ENCODE measurements at regions not wholly inside any gene's neighbourhood (a gene's known extent, or its start where the extent isn't known, plus 50 kb on each side); places are given as distances from the start of the nearest gene placed in this dataset.

DNA sequence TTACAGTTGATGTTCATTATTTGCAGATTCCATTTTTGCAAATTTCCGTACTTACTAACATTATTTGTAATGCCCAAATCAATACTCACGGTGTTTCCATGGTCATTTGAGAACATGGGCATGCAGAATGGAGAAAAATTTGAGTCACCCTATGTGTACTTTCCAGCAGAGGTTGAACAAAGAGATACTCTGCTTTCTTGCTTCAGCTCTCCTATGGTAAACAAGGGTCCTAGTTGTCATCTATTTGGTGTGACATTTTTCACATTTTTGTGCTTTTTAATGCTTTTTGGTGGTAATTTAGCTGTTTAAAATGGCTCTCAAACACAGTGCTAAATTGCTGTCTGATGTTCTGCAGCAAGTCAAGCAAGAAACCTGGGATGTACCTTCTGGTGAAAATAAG is 444.4 kb upstream of the CELF4 start:
- no peak for DNase-seq (ENCODE audit: low spot score)
- H3K4me1 ChIP-seq (ENCODE audit: control insufficient read depth in 4 of 4, insufficient read depth in 4 of 4, low read length in 3 of 4): no peaks in the 10 kb centered on the region
- H3K27ac ChIP-seq (ENCODE audit: low read depth in 1 of 2, low read length in 2 of 2): no peak overlapping the region
- no peak overlapping the region for H3K9ac ChIP-seq (ENCODE audit: low read depth in 1 of 2, low read length in 2 of 2)
- no peaks in the 10 kb centered on the region for H3K27me3 ChIP-seq (ENCODE audit: control insufficient read depth in 4 of 4, insufficient read depth in 4 of 4, low read length in 3 of 4)
- H3K9me3 ChIP-seq (ENCODE audit: control insufficient read depth in 4 of 4, low read length in 3 of 4): no peaks in the 10 kb centered on the region
- H3K36me3 ChIP-seq (ENCODE audit: control insufficient read depth in 4 of 4, insufficient read depth in 3 of 4, low read depth in 1 of 4, low read length in 3 of 4): no peaks in the 10 kb centered on the region
- WGBS: 48% methylated on average over 2 of the region's 2 CpGs
- H3K4me3 ChIP-seq (ENCODE audit: low read depth in 1 of 3, low read length in 3 of 3): no peak overlapping the region
- TF ChIP-seq JUND (IDR thresholded peaks at IDR 0.05) (no peak), RXRA (IDR thresholded peaks at IDR 0.05) (no peak), NR2F2 (IDR thresholded peaks at IDR 0.05) (no peak), FOXA1 (IDR thresholded peaks at IDR 0.05) (no peak), SP1 (IDR thresholded peaks at IDR 0.05) (no peak), EGR1 (IDR thresholded peaks at IDR 0.05; ENCODE audit: low read depth in 2 of 2) (no peak), FOXA2 (IDR thresholded peaks at IDR 0.05) (no peak), YY1 (IDR thresholded peaks at IDR 0.05) (no peak), RAD21 (IDR thresholded peaks at IDR 0.05) (no peak), GABPA (IDR thresholded peaks at IDR 0.05 in 1 of 2, conservative IDR thresholded peaks at IDR 0.05 in 1 of 2) (no peak), HNF4A (conservative IDR thresholded peaks at IDR 0.05) (no peak), TAF1 (conservative IDR thresholded peaks at IDR 0.05) (no peak), HNF4G (IDR thresholded peaks at IDR 0.05) (no peak)
- TF ChIP-seq, protein P1, sequence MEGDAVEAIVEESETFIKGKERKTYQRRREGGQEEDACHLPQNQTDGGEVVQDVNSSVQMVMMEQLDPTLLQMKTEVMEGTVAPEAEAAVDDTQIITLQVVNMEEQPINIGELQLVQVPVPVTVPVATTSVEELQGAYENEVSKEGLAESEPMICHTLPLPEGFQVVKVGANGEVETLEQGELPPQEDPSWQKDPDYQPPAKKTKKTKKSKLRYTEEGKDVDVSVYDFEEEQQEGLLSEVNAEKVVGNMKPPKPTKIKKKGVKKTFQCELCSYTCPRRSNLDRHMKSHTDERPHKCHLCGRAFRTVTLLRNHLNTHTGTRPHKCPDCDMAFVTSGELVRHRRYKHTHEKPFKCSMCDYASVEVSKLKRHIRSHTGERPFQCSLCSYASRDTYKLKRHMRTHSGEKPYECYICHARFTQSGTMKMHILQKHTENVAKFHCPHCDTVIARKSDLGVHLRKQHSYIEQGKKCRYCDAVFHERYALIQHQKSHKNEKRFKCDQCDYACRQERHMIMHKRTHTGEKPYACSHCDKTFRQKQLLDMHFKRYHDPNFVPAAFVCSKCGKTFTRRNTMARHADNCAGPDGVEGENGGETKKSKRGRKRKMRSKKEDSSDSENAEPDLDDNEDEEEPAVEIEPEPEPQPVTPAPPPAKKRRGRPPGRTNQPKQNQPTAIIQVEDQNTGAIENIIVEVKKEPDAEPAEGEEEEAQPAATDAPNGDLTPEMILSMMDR (IDR thresholded peaks at IDR 0.05; ENCODE audit: low read depth, low read length, missing input control): no peak
- TF ChIP-seq, protein P2, sequence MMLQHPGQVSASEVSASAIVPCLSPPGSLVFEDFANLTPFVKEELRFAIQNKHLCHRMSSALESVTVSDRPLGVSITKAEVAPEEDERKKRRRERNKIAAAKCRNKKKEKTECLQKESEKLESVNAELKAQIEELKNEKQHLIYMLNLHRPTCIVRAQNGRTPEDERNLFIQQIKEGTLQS (IDR thresholded peaks at IDR 0.05): no peak
- TF ChIP-seq, protein P3, sequence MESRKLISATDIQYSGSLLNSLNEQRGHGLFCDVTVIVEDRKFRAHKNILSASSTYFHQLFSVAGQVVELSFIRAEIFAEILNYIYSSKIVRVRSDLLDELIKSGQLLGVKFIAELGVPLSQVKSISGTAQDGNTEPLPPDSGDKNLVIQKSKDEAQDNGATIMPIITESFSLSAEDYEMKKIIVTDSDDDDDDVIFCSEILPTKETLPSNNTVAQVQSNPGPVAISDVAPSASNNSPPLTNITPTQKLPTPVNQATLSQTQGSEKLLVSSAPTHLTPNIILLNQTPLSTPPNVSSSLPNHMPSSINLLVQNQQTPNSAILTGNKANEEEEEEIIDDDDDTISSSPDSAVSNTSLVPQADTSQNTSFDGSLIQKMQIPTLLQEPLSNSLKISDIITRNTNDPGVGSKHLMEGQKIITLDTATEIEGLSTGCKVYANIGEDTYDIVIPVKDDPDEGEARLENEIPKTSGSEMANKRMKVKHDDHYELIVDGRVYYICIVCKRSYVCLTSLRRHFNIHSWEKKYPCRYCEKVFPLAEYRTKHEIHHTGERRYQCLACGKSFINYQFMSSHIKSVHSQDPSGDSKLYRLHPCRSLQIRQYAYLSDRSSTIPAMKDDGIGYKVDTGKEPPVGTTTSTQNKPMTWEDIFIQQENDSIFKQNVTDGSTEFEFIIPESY (IDR thresholded peaks at IDR 0.05): no peak
- TF ChIP-seq, protein P4, sequence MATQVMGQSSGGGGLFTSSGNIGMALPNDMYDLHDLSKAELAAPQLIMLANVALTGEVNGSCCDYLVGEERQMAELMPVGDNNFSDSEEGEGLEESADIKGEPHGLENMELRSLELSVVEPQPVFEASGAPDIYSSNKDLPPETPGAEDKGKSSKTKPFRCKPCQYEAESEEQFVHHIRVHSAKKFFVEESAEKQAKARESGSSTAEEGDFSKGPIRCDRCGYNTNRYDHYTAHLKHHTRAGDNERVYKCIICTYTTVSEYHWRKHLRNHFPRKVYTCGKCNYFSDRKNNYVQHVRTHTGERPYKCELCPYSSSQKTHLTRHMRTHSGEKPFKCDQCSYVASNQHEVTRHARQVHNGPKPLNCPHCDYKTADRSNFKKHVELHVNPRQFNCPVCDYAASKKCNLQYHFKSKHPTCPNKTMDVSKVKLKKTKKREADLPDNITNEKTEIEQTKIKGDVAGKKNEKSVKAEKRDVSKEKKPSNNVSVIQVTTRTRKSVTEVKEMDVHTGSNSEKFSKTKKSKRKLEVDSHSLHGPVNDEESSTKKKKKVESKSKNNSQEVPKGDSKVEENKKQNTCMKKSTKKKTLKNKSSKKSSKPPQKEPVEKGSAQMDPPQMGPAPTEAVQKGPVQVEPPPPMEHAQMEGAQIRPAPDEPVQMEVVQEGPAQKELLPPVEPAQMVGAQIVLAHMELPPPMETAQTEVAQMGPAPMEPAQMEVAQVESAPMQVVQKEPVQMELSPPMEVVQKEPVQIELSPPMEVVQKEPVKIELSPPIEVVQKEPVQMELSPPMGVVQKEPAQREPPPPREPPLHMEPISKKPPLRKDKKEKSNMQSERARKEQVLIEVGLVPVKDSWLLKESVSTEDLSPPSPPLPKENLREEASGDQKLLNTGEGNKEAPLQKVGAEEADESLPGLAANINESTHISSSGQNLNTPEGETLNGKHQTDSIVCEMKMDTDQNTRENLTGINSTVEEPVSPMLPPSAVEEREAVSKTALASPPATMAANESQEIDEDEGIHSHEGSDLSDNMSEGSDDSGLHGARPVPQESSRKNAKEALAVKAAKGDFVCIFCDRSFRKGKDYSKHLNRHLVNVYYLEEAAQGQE (IDR thresholded peaks at IDR 0.05): no peak
- TF ChIP-seq, protein P5, sequence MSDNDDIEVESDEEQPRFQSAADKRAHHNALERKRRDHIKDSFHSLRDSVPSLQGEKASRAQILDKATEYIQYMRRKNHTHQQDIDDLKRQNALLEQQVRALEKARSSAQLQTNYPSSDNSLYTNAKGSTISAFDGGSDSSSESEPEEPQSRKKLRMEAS (IDR thresholded peaks at IDR 0.05): no peak

All from liver (tissue), 8 donors.